HL-60 (cell line): ENCODE measurements at regions not wholly inside any gene's neighbourhood (a gene's known extent, or its start where the extent isn't known, plus 50 kb on each side); places are given as distances from the start of the nearest gene placed in this dataset.

Experiments
- CTCF ChIP-seq: IDR thresholded peaks from one replicate; pipeline ENCODE4 v1.5.1; 2011; ENCODE audit warnings: low read length, control low read depth, inconsistent platforms; ENCODE audit not compliant: insufficient read depth
- GABPA ChIP-seq: IDR thresholded peaks from 2 replicates; pipeline ENCODE4 v1.6.1; 2012; ENCODE audit warnings: low read depth
- POLR2AphosphoS5 ChIP-seq: IDR thresholded peaks from 2 replicates; pipeline ENCODE4 v1.6.1; 2012; ENCODE audit warnings: low read depth
- REST ChIP-seq: IDR thresholded peaks from 2 replicates; pipeline ENCODE4 v1.6.1; 2012; ENCODE audit warnings: low read depth; ENCODE audit not compliant: insufficient replicate concordance

GRCh38 chr3:99388780-99389179 lies 249.6 kb upstream of the COL8A1 start:
- no peak for TF ChIP-seq CTCF
- TF ChIP-seq REST, result no peak
- TF ChIP-seq GABPA, result no peak
- TF ChIP-seq POLR2AphosphoS5, result no peak
